GM18517 (cell line): ENCODE measurements at regions not wholly inside any gene's neighbourhood (a gene's known extent, or its start where the extent isn't known, plus 50 kb on each side); places are given as distances from the start of the nearest gene placed in this dataset.
A peak's percentile ranks its signal among the peaks of the same experiment; 100 is the strongest.

ENCODE experiments used
- ATAC-seq: cut with Tn5 transposase; IDR thresholded peaks from one replicate; pipeline ENCODE4 v1.9.1; 2021; ENCODE audit warnings: mild to moderate bottlenecking, moderate library complexity; ENCODE audit not compliant: unreplicated experiment

DNA sequence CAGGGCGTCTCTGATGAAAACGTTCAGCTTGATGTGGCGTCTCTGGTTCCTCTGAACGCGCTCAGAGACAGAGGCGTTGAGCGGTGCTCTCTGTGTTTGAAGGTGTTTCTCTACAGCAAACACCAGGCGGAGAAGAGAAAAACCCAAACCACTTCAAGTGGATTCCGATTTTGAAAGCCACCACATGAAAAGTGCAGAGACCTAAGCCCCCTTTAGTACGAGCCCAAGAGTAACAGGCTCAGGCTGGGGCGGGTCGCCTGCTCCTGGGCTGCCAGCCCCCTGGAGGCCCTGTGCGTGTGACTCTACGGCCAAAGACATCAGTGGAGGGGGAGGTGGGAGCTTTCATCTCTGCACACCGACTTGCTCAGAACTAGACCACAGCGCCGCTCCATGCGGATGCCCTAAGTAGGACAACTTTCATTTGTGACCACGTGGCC is 328.4 kb downstream of the MAF start:
- ATAC-seq = no peak

DNA sequence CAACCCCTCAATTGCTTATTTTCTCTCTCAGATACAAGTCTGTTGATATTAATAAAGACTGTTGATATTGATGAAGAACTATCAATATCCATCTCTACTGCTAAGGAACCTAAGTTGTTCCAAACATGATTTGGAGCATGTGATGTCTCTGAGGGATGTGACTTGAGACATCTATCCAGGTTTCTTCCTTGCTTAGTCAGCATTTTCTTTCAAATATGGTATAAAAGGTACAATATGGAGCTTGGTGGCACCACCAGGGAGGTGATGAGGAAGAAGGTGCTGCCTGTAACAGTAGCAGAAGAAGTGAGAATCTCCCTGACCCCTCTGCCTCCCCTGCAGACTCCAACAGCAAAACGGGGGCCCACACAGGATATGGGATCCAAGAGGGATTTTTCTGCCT is 329.0 kb downstream of the MAF start:
- ATAC-seq = no peak

DNA sequence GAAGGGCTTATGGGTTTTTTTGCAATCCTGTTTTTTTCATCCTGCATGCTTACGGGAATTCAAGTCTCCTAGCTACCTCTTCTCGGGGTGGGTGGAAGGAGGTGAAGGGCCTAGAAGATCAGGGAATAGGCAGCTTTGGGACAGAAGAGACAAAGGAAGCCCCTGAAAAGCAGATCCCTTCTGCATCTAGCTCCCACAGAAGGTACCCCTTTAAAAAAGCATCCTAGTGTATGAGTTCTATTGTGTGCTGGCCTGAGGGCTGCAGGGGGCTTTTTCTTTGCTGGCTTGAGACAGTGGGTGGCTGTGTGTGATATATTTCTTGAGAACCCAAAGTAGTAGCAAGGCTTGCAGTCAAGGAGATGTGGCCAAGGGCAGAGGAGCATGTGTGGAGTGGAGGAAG is 330.5 kb downstream of the MAF start:
- ATAC-seq = no peak

DNA sequence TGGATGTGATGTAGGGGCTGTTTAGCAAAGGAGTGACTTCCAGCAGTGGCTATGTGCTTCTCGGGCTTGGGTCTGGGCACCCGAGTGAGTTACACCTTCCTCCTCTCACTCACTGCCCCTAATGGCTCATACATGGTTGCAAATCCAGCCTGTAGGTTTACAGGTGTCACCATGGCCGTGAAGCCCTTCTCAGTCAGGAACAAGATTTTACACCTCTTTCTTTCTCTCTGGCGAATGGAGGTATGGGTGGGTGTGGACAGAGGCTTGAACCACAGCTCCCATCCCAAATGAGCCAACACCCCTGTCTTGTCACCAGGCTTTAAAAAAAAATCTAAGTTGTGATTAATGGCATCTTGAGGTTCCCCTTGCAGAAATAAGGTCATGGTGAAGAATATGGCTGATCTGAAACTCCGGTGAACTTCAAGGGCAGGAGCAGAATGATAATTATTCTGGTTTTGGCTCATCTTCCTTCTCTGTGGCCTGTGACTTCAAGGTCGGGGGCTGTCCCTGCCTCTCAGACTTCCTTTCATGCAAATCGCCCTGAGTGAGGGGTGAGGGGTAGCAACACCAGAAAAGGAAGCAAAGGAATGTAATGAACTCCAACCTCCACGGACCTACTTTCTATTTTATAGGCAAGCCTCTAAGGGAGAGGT is 331.2 kb downstream of the MAF start:
- ATAC-seq = peak; percentile 95

DNA sequence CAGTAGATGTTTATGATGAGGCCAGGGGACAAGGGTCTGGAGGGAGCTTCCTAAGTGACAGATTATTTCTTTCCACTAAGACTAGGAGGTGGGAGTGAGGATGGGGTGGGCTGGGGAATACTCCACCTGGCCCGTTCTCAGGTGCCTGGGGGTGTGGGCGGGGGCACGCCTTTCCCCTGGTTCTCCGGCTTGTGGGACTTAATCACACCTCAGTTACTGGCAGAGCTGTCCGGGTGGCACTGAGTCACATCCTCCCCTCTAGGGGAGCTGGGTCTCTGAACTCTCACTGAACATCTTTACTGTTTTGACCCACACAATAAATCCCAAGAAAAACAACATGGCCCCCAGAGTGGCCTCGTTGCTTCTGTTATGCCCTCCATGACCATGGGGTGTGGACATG is 332.8 kb downstream of the MAF start:
- no peak for ATAC-seq

DNA sequence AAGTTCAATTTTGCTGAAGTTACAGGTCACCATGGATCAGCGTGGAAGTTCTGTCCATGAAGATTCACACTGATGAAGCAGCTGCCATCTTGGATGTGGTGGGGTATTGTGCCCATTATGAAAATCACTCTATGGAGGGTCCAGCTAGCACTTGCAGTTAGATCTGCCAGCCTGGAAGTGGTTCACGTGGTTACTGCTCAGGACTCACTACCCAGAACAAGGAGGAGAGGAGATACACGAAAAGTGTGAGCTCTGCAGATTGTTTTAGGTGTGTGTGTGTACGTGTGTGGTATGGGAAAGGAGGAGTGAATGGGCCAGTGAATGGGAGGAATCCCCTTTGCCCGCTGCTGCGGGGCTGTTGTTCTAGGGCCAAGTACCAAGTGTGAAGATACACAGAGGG is 333.4 kb downstream of the MAF start:
- ATAC-seq = no peak

DNA sequence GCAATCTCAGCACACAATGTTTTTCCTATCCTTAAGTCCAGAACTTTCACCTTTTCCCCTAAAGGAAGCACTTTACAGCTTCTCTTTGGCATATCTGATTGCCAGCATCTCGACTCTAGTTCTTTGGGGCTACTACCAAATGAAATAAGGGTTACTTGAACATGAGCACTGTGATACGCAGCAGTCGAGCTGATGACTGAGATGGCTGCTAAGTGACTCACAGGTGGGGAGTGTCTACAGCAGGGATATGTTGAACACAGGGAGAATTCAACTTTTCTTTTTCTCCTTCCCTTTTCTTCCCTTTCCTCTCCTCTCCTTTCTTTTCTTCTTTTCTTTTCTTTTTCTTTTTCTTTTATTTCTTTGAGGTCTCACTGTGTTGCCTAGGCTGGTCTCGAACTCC is 334.8 kb downstream of the MAF start:
- ATAC-seq = no peak

DNA sequence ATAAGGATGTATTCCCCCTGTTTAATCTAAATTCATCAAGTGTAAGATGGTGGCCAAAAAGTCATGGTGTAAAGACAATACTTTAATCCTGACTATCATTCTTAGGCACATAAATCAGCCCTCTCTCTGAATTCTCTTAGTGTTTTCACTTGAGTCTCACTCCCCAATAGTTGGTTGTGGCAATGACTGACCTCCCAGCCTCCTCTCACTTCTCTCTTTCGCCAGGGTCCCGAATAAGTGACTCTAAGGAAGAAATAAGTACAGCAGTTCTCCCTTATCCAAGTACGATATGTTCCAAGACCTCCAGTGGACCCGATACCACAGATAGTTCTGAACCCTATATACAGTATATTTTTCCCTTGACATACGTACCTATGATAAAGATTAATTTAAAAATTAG is 335.3 kb downstream of the MAF start:
- ATAC-seq = no peak

DNA sequence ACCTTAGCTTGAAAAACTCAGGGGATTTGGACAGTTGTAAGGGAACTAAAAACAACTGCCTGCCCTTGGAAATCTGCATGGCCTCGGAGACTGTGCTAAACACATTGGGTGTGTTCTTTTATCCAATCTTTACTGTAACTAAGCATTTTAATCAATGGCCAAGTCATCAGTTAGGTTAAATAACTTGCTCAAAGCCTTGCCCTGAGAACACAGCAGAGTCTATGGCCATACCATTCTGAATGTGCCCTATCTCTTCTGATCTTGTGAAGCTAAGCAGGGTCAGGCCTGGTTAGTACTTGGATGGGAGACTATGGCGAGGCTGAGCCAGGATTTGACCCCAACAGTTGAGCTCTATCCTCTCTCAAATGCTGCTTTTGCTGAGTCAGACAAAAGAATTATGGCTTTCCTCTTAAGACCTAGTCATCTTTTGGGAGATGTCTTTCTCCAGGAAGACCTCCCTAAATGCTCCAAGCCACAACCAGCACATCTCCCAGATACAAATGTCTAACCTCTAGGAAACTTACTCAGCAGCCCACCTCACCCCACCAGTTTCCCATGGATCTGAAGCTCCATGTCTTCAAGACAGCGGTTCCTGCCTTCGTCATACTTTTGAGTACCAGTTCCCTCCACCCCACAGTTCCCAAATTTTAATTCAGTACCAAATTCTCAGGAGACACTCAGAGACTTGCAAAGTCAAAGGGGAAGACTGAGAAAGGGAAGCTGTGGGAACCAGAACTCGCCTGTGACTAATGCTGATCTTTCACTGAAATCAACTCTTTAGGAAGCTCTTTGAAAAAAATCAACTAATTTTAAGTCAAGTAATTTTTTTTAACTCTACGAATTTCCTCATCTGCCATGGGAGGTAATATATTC is 336.1 kb downstream of the MAF start:
- no peak for ATAC-seq

DNA sequence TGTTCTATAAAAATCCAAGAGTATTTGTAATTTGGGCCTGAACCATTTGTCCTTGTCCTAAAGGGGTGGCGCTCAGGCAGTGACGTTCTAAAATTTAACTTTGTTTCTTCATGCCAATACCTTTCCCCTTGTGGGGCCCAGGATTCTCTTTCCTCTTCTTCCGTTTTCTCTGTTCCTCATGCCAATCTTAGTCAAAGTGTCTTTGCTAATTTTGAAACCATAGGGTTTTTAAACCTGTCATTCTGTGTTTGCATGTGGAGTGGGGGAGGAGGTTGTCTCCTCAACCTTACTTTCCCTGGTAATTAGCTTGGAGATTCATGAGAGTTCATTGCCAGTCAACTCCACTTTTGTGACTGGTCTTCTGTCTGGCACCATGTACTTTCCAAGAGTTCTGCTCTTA is 337.1 kb downstream of the MAF start:
- ATAC-seq = no peak
